Right lobe of liver (tissue), 6 donors: ENCODE measurements at regions not wholly inside any gene's neighbourhood (a gene's known extent, or its start where the extent isn't known, plus 50 kb on each side); places are given as distances from the start of the nearest gene placed in this dataset.

ENCODE experiments used
- ATAC-seq, 4 donors: fragments of 200-7000 bp; cut with Tn5 transposase; one replicate each; pipeline ENCODE4 v1.9.1; 2020; ENCODE audit warnings: mild to moderate bottlenecking in 4 of 4, moderate library complexity in 4 of 4
- DNase-seq, 3 donors: peaks; one replicate each; pipeline ENCODE4 v3.0.0-alpha.2; 2020
- H3K27ac ChIP-seq, 3 donors: fragments of 200-600 bp; one replicate each; pipeline ENCODE4 v1.8.0; 2022
- H3K27me3 ChIP-seq, 2 donors: fragments of 200-600 bp; one replicate each; pipeline ENCODE4 v1.8.0; 2022
- H3K36me3 ChIP-seq, 4 donors: fragments of 200-600 bp; sonication (generic) in 1 of 4; one replicate each; pipeline versions ENCODE4 v1.5.1 to v1.8.0; 2017 to 2022; ENCODE audit warnings: control low read depth in 1 of 4
- H3K4me1 ChIP-seq, 4 donors: fragments of 200-600 bp; sonication (generic) in 1 of 4; one replicate each; pipeline versions ENCODE4 v1.5.1 to v1.8.0; 2017 to 2022; ENCODE audit warnings: control low read depth in 1 of 4
- H3K4me3 ChIP-seq, 3 donors: fragments of 200-600 bp; one replicate each; pipeline ENCODE4 v1.8.0; 2022
- H3K9me3 ChIP-seq, 4 donors: fragments of 200-600 bp; sonication (generic) in 1 of 4; one replicate each; pipeline versions ENCODE4 v1.5.1 to v1.8.0; 2017 to 2022; ENCODE audit warnings: control low read depth in 1 of 4
- POLR2A ChIP-seq: fragments of 450-650 bp; IDR thresholded peaks from one replicate; pipeline ENCODE4 v1.6.1; 2017; ENCODE audit warnings: antibody characterized with exemption, mild to moderate bottlenecking
- WGBS: methylation state at CpG from one replicate; pipeline ENCODE4 v1.1.6; 2018; ENCODE audit warnings: low coverage, low lambda C conversion rate; ENCODE audit not compliant: insufficient coverage; ENCODE audit errors: missing lambda C conversion rate; 5-methylcytosine and 5-hydroxymethylcytosine counted together
- intact Hi-C, 2 donors: fragments of 100-400 bp; cut with DNase I; formaldehyde crosslinking; loops; one replicate each; pipeline versions ENCODE4 v1.11.2 to v1.14.1; 2022
- TF ChIP-seq, protein P1 (sequence below), 4 donors: fragments of 200-600 bp in 3 of 4; fragments of 450-650 bp in 1 of 4; IDR thresholded peaks; one replicate each; pipeline versions ENCODE4 v1.5.1 to v1.8.0; 2016 to 2022; ENCODE audit warnings: antibody characterized with exemption in 4 of 4, mild to moderate bottlenecking in 2 of 4
- donor health status: DM: no; HTN: yes; CAD: no.
- donor health status: DM: no; HTN: no; CAD: no.
- donor health status: DM: no; HTN: no; CAD: no.
- donor health status: DM: no; HTN: yes; CAD: no.
- donor health status: DM: no; HTN: yes; CAD: no.

DNA sequence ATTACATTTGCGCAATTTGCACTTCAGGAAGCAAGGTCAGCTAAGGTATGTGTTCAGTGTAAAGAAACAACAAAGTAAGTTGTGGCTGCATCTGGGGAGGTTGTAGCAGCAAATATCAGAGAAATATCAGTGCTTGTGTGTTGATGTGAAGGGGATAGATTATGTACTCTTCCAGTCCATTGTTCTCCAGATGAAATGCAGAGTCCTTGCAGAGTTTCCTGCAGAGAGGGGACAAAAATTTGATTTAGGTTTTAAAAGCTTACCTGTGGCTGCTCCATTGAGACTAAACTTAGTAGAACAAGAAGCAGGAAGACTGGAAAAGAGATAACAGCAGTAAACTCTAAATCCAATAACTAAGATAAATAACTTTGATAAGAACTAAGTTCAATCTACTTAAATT is 952.2 kb downstream of the CDH18 start:
- Histone ChIP-seq H3K4me1 (no peaks in the 10 kb centered on the region), H3K36me3 (no peaks in the 10 kb centered on the region), H3K9me3 (no peaks in the 10 kb centered on the region), H3K4me3 (no peak overlapping the region), H3K27me3 (no peaks in the 10 kb centered on the region), H3K27ac (no peak overlapping the region)
- WGBS: 0% methylated on average over 1 of the region's 1 CpG
- DNase-seq (no peak), ATAC-seq (no peak)
- no peak for TF ChIP-seq POLR2A
- TF ChIP-seq, protein P1, sequence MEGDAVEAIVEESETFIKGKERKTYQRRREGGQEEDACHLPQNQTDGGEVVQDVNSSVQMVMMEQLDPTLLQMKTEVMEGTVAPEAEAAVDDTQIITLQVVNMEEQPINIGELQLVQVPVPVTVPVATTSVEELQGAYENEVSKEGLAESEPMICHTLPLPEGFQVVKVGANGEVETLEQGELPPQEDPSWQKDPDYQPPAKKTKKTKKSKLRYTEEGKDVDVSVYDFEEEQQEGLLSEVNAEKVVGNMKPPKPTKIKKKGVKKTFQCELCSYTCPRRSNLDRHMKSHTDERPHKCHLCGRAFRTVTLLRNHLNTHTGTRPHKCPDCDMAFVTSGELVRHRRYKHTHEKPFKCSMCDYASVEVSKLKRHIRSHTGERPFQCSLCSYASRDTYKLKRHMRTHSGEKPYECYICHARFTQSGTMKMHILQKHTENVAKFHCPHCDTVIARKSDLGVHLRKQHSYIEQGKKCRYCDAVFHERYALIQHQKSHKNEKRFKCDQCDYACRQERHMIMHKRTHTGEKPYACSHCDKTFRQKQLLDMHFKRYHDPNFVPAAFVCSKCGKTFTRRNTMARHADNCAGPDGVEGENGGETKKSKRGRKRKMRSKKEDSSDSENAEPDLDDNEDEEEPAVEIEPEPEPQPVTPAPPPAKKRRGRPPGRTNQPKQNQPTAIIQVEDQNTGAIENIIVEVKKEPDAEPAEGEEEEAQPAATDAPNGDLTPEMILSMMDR (IDR thresholded peaks at IDR 0.05): no peak
- intact Hi-C loops: no loop called here

DNA sequence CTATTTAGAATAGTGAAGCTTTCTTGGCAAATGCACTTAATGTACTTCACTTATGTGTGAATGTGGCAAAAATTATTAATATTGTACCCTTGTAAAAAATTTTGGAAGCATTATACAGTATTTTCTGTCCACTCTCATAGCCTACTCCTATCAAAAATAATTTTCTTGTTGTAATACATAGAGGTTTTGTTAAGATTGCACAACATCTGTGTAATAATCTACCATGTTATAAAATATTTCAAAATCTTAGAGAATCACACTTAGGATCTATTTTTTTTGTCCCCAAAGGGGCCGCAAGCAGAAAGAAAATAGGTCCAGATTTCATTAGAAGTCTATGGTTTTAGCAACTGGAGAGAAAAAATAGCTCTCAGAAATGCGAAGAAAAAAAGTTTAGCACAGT is 945.9 kb downstream of the CDH18 start:
- no peaks in the 10 kb centered on the region for H3K4me1 ChIP-seq
- TF ChIP-seq, protein P1 (IDR thresholded peaks at IDR 0.05): no peak
- no peak for TF ChIP-seq POLR2A
- WGBS: 65% methylated on average over 2 of the region's 2 CpGs
- no peaks in the 10 kb centered on the region for H3K36me3 ChIP-seq
- ATAC-seq (no peak), DNase-seq (no peak)
- intact Hi-C loops: no loop called here
- no peak overlapping the region for H3K27ac ChIP-seq
- no peaks in the 10 kb centered on the region for H3K9me3 ChIP-seq
- no peak overlapping the region for H3K4me3 ChIP-seq
- no peaks in the 10 kb centered on the region for H3K27me3 ChIP-seq

DNA sequence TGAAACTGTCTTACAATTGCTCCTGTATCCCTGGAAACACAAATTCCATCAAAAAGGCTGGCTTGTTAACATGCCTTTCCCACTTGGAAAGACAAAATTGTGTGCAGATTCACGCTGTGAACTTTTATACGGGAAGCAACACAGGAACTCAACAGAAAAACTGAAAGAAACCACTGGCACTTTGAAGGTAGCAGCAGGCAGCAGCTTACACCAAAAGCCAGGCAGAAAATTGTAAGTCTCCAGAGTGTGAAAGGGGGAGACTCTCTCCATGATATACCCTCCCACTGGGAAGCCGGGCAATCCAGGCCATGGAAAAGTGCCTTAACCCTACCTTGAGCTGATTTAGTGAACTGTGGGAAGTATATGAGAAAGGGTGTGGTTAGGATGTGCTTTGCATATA is 943.7 kb downstream of the CDH18 start:
- no peaks in the 10 kb centered on the region for H3K4me1 ChIP-seq
- H3K4me3 ChIP-seq: no peak overlapping the region
- H3K9me3 ChIP-seq: no peaks in the 10 kb centered on the region
- no peak overlapping the region for H3K27ac ChIP-seq
- WGBS: 41% methylated on average over 3 of the region's 3 CpGs
- ATAC-seq: no peak
- intact Hi-C loops: no loop called here
- H3K27me3 ChIP-seq: no peaks in the 10 kb centered on the region
- TF ChIP-seq, protein P1 (IDR thresholded peaks at IDR 0.05): no peak
- no peak for TF ChIP-seq POLR2A
- no peaks in the 10 kb centered on the region for H3K36me3 ChIP-seq
- DNase-seq: no peak

DNA sequence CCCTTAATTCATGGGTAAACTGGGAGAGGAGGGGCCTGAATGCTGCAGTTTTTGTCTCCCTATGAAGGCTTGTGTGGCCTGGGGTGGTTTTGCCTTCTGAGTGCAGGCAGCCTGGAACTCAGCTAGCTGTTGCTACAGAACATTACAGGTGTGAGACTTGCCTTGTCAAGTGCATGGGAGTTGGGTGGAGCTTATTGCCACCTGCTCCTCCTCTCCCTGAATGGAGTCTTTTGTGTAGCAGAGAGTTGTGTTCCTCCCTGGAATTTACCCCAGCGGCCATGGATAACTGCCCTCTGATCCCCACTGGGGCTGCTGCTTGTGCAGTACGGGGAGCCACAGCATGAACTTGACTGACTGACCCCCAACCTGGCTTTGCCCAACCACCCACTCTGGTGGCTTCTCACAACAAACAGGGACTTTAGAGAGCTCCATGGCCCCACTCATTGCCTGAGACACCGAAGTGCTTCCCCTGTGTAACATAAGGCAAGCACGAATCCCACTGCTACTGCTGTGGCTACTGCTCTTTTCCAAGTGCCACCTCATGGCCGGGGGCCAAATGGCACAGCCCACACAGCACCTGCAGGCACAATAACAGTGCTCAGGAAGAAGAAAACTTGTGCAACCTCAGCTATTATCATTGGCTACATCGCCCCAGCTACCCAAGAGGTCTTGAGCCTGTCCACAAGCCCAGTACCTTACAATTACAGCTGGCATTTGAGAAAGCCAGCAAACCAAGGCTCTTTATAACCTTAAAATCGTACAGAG is 942.9 kb downstream of the CDH18 start:
- WGBS: 39% methylated on average over 2 of the region's 7 CpGs

More for the DNA sequence above, 942.9 kb downstream of the CDH18 start:
- no peaks in the 10 kb centered on the region for H3K36me3 ChIP-seq
- no peak overlapping the region for H3K27ac ChIP-seq
- no peaks in the 10 kb centered on the region for H3K9me3 ChIP-seq
- H3K27me3 ChIP-seq: no peaks in the 10 kb centered on the region
- H3K4me3 ChIP-seq: no peak overlapping the region
- TF ChIP-seq, protein P1 (IDR thresholded peaks at IDR 0.05): no peak
- TF ChIP-seq POLR2A: no peak
- no peaks in the 10 kb centered on the region for H3K4me1 ChIP-seq
- intact Hi-C loops: no loop called here
- DNase-seq: no peak
- no peak for ATAC-seq
